Esophagus squamous epithelium (tissue), 4 donors: ENCODE measurements at regions not wholly inside any gene's neighbourhood (a gene's known extent, or its start where the extent isn't known, plus 50 kb on each side); places are given as distances from the start of the nearest gene placed in this dataset.

Experiments used
- POLR2A ChIP-seq, 4 donors: fragments of 450-650 bp; IDR thresholded peaks; one replicate each; pipeline ENCODE4 v1.6.1; 2017; ENCODE audit warnings: antibody characterized with exemption in 4 of 4, mild to moderate bottlenecking in 4 of 4, moderate library complexity in 3 of 4
- TF ChIP-seq, protein P1 (sequence below), 6 experiments: fragments of 450-650 bp in 4 of 6; fragments of 200-600 bp in 2 of 6; sonication (generic) in 2 of 6; IDR thresholded peaks; one replicate each; pipeline ENCODE4 v1.5.1; 2016 to 2019; ENCODE audit warnings: antibody characterized with exemption in 6 of 6, mild to moderate bottlenecking in 4 of 6, moderate library complexity in 4 of 6

DNA sequence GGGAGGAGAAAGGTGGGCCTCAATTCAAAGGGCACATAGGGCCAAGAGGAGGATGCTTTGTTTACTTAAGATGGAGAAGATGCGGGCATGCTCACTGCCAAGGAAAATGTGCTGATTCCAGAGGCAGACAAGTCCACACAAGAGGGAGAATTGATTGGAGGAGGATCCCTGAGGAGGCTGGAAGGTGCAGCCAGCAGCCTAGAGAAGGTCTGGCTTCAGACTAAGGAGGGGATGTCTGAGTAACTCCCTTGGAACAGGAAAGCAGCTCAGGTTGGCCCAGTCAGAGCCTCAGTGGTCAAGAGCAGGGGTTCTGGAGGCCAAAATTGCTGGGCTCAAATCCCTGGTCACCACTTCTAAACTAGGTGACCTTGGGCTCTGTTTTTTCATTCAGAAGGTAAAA lies 265.5 kb upstream of the NCKAP5 start:
- TF ChIP-seq, protein P1, sequence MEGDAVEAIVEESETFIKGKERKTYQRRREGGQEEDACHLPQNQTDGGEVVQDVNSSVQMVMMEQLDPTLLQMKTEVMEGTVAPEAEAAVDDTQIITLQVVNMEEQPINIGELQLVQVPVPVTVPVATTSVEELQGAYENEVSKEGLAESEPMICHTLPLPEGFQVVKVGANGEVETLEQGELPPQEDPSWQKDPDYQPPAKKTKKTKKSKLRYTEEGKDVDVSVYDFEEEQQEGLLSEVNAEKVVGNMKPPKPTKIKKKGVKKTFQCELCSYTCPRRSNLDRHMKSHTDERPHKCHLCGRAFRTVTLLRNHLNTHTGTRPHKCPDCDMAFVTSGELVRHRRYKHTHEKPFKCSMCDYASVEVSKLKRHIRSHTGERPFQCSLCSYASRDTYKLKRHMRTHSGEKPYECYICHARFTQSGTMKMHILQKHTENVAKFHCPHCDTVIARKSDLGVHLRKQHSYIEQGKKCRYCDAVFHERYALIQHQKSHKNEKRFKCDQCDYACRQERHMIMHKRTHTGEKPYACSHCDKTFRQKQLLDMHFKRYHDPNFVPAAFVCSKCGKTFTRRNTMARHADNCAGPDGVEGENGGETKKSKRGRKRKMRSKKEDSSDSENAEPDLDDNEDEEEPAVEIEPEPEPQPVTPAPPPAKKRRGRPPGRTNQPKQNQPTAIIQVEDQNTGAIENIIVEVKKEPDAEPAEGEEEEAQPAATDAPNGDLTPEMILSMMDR (IDR thresholded peaks at IDR 0.05) = no peak
- TF ChIP-seq POLR2A (IDR thresholded peaks at IDR 0.05) = no peak
